SK-MEL-5 (cell line): ENCODE measurements at regions not wholly inside any gene's neighbourhood (a gene's known extent, or its start where the extent isn't known, plus 50 kb on each side); places are given as distances from the start of the nearest gene placed in this dataset.

Source experiments
- DNase-seq: peaks from one replicate; pipeline ENCODE4 v3.0.0-alpha.2; 2016; ENCODE audit warnings: low read depth, low spot score
- in situ Hi-C: cut with HindIII; loops from 2 replicates; pipeline ENCODE4 v1.10.0; 2016; ENCODE audit warnings: low sequenced_read_pairs, high pct_unique_total_duplicates, low pct_unique_long_range_greater_than_20kb

- DNase-seq, result no peak
- in situ Hi-C loops, result no loop called here
Measured at GRCh38 chrX:21126661-21127060, 247.6 kb upstream of the CNKSR2 start.

GRCh38 chrX:21131346-21131745, 242.9 kb upstream of the CNKSR2 start:
- no peak for DNase-seq
- in situ Hi-C loops, result no loop called here

- in situ Hi-C loops, result no loop called here
- no peak for DNase-seq
Measured at GRCh38 chrX:21131786-21132185, 242.4 kb upstream of the CNKSR2 start.

- in situ Hi-C loops, result no loop called here
- no peak for DNase-seq
Measured at GRCh38 chrX:21132686-21133393, 241.4 kb upstream of the CNKSR2 start.

GRCh38 chrX:21150208-21150607, 224.0 kb upstream of the CNKSR2 start:
- no peak for DNase-seq
- in situ Hi-C loops, result no loop called here

GRCh38 chrX:21151051-21151450, 223.2 kb upstream of the CNKSR2 start:
- DNase-seq, result no peak
- in situ Hi-C loops, result no loop called here

- no peak for DNase-seq
- in situ Hi-C loops, result no loop called here
Measured at GRCh38 chrX:21153033-21153432, 221.2 kb upstream of the CNKSR2 start.

- DNase-seq, result peak; percentile 30
- in situ Hi-C loops, result no loop called here
Measured at GRCh38 chrX:21153503-21153902, 220.7 kb upstream of the CNKSR2 start.

GRCh38 chrX:21155916-21156315, 218.3 kb upstream of the CNKSR2 start:
- no peak for DNase-seq
- in situ Hi-C loops, result no loop called here

GRCh38 chrX:21156632-21157031, 217.6 kb upstream of the CNKSR2 start:
- in situ Hi-C loops, result no loop called here

GRCh38 chrX:21158678-21159077, 215.5 kb upstream of the CNKSR2 start:
- DNase-seq, result no peak
- in situ Hi-C loops, result no loop called here

More at GRCh38 chrX:21156632-21157031, 217.6 kb upstream of the CNKSR2 start:
- DNase-seq, result no peak

GRCh38 chrX:21166272-21166982, 207.8 kb upstream of the CNKSR2 start:
- in situ Hi-C loops, result no loop called here
- no peak for DNase-seq

GRCh38 chrX:21167011-21167410, 207.2 kb upstream of the CNKSR2 start:
- in situ Hi-C loops, result no loop called here
- no peak for DNase-seq

- DNase-seq, result no peak
- in situ Hi-C loops, result no loop called here
Measured at GRCh38 chrX:21167494-21167893, 206.7 kb upstream of the CNKSR2 start.

GRCh38 chrX:21168401-21169160, 205.6 kb upstream of the CNKSR2 start:
- in situ Hi-C loops, result no loop called here
- DNase-seq, result peak; percentile 74

GRCh38 chrX:21171181-21171580, 203.0 kb upstream of the CNKSR2 start:
- DNase-seq, result no peak
- in situ Hi-C loops, result no loop called here

- in situ Hi-C loops, result no loop called here
- no peak for DNase-seq
Measured at GRCh38 chrX:21174439-21174838, 199.8 kb upstream of the CNKSR2 start.

- DNase-seq, result no peak
- in situ Hi-C loops, result no loop called here
Measured at GRCh38 chrX:21176921-21177571, 197.2 kb upstream of the CNKSR2 start.
